GM12878 (cell line): ENCODE measurements at regions not wholly inside any gene's neighbourhood (a gene's known extent, or its start where the extent isn't known, plus 50 kb on each side); places are given as distances from the start of the nearest gene placed in this dataset.

Experiments
- ATAC-seq: fragments of 200-7000 bp; cut with Tn5 transposase; 3 replicates; pipeline ENCODE4 v1.9.1; 2020; ENCODE audit warnings: mild to moderate bottlenecking, moderate library complexity
- BruUV-seq: library from RNA; stranded (reverse); fragments of 400-500 nt; replicated peaks from 2 replicates; lab custom pipeline; 2021; lab: Mats Ljungman, UMichigan
- CTCF ChIA-PET: fragments of 300-600 bp; sonication (Branson Sonifier 250); formaldehyde crosslinking; extraction: SDS; loops from one replicate; lab custom pipeline; 2021; ENCODE audit warnings: inconsistent platforms; lab: Yijun Ruan, JAX
- POLR2A ChIA-PET: fragments of 350-600 bp; formaldehyde crosslinking; extraction: SDS; loops from one replicate; lab custom pipeline; 2021; ENCODE audit warnings: inconsistent platforms; lab: Charles Lee
- RAD21 ChIA-PET: fragments of 300-600 bp; sonication (Branson Sonifier 250); formaldehyde crosslinking; loops from one replicate; lab custom pipeline; 2023; ENCODE audit warnings: antibody characterized with exemption; ENCODE audit not compliant: unreplicated experiment; lab: Charles Lee
- SMC1A ChIA-PET: fragments of 300-600 bp; sonication (Branson Sonifier 250); formaldehyde crosslinking; loops from one replicate; lab custom pipeline; 2023; ENCODE audit not compliant: unreplicated experiment, uncharacterized antibody; lab: Charles Lee
- DNase-seq: peaks from one replicate; pipeline ENCODE4 v3.0.0-alpha.2; 2011; ENCODE audit warnings: low read depth, low spot score
- FAIRE-seq: peaks from 3 replicates; lab custom pipeline; 2011; peaks lifted over from hg19 to GRCh38; lab: Jason Lieb, UNC
- H2AFZ ChIP-seq: 2 replicates; pipeline ENCODE4 v1.6.0; 2011; ENCODE audit warnings: low read depth, low read length, control low read depth; ENCODE audit not compliant: control insufficient read depth
- H3K27ac ChIP-seq: 2 replicates; pipeline ENCODE4 v1.5.1; 2011; ENCODE audit warnings: control low read depth; ENCODE audit not compliant: control insufficient read depth, insufficient read depth
- H3K27me3 ChIP-seq, 2 experiments: replicated peaks in 1 of 2; 2 replicates each; pipeline versions ENCODE4 v1.6.0 to v1.6.1; 2011; ENCODE audit warnings: low read length in 1 of 2; ENCODE audit not compliant: control insufficient read depth in 2 of 2, insufficient read depth in 2 of 2
- H3K36me3 ChIP-seq, 2 experiments: 2 replicates each; pipeline ENCODE4 v1.5.1; 2011; ENCODE audit warnings: low read length in 1 of 2; ENCODE audit not compliant: control insufficient read depth in 2 of 2, insufficient read depth in 2 of 2
- H3K4me1 ChIP-seq: 2 replicates; pipeline ENCODE4 v1.6.1; 2011; ENCODE audit warnings: mild to moderate bottlenecking, low read length, moderate library complexity, mixed read lengths; ENCODE audit not compliant: control insufficient read depth, insufficient read depth
- H3K4me2 ChIP-seq: 2 replicates; pipeline ENCODE4 v1.6.0; 2011; ENCODE audit warnings: control low read depth; ENCODE audit not compliant: control insufficient read depth, insufficient read depth
- H3K4me3 ChIP-seq: fragments of 200-600 bp; sonication (generic); 2 replicates; pipeline ENCODE4 v1.5.1; 2016
- H3K79me2 ChIP-seq: 2 replicates; pipeline ENCODE4 v1.6.0; 2011; ENCODE audit warnings: low read length; ENCODE audit not compliant: control insufficient read depth, insufficient read depth
- H3K9ac ChIP-seq: 2 replicates; pipeline ENCODE4 v1.8.0; 2011; ENCODE audit warnings: low read length, control low read depth, mixed read lengths; ENCODE audit not compliant: control insufficient read depth, insufficient read depth
- H3K9me3 ChIP-seq: replicated peaks from 3 replicates; pipeline ENCODE4 v1.5.1; 2011; ENCODE audit warnings: mild to moderate bottlenecking, low read length; ENCODE audit not compliant: control insufficient read depth, insufficient read depth
- H4K20me1 ChIP-seq: 2 replicates; pipeline ENCODE4 v1.6.0; 2011; ENCODE audit not compliant: control insufficient read depth, insufficient read depth
- CEBPB ChIP-seq, 2 experiments: fragments of 150-350 bp in 1 of 2; IDR thresholded peaks; 2 replicates each; pipeline ENCODE4 v1.6.1; 2012 to 2014; ENCODE audit warnings: low read depth in 2 of 2, low read length in 2 of 2, borderline replicate concordance in 1 of 2, inconsistent platforms in 1 of 2
- E4F1 ChIP-seq: fragments of 450-650 bp; IDR thresholded peaks from 2 replicates; pipeline ENCODE4 v1.6.1; 2018; ENCODE audit warnings: borderline replicate concordance, mild to moderate bottlenecking; ENCODE audit not compliant: partially characterized antibody
- FOXK2 ChIP-seq: fragments of 450-650 bp; IDR thresholded peaks from 2 replicates; pipeline ENCODE4 v1.6.1; 2017; ENCODE audit warnings: mild to moderate bottlenecking, moderate library complexity
- IKZF1 ChIP-seq: fragments of 450-650 bp; conservative IDR thresholded peaks from 2 replicates; pipeline ENCODE4 v1.6.1; 2017; ENCODE audit warnings: antibody characterized with exemption, mild to moderate bottlenecking
- NFXL1 ChIP-seq: fragments of 450-650 bp; IDR thresholded peaks from 2 replicates; pipeline ENCODE4 v1.6.1; 2017; ENCODE audit warnings: antibody characterized with exemption, mild to moderate bottlenecking, borderline replicate concordance
- NFYA ChIP-seq: IDR thresholded peaks from 2 replicates; pipeline ENCODE4 v1.6.1; 2011; ENCODE audit warnings: low read depth, mild to moderate bottlenecking, low read length, improper control_type of control experiment, borderline replicate concordance
- SIN3A ChIP-seq: IDR thresholded peaks from 2 replicates; pipeline ENCODE4 v1.6.1; 2012; ENCODE audit warnings: low read depth, low read length, improper control_type of control experiment
- SREBF2 ChIP-seq: IDR thresholded peaks from 2 replicates; pipeline ENCODE4 v1.6.1; 2012; ENCODE audit warnings: mild to moderate bottlenecking, low read length
- ZNF384 ChIP-seq: IDR thresholded peaks from 2 replicates; pipeline ENCODE4 v1.6.1; 2012; ENCODE audit warnings: low read depth, mild to moderate bottlenecking, low read length, improper control_type of control experiment, borderline replicate concordance
- WGBS: methylation state at CpG from one replicate; pipeline ENCODE4 v1.1.6; 2016; ENCODE audit warnings: low lambda C conversion rate; ENCODE audit not compliant: insufficient replicate concordance, insufficient coverage; ENCODE audit errors: missing lambda C conversion rate; 5-methylcytosine and 5-hydroxymethylcytosine counted together
- in situ Hi-C: fragments of 300-500 bp; cut with MboI; formaldehyde crosslinking; loops from 9 replicates; pipeline ENCODE4 v1.14.3; 2018; ENCODE audit warnings: mixed read lengths
- intact Hi-C: fragments of 100-400 bp; cut with micrococcal nuclease; formaldehyde crosslinking; loops from one replicate; pipeline ENCODE4 v1.14.2; 2022; ENCODE audit not compliant: unreplicated experiment
- TF ChIP-seq, protein P1 (sequence below): fragments of 450-650 bp; formaldehyde crosslinking; IDR thresholded peaks from 2 replicates; pipeline ENCODE4 v1.4.0; 2020; ENCODE audit warnings: mild to moderate bottlenecking, moderate library complexity
- TF ChIP-seq, protein P2 (sequence below): IDR thresholded peaks from 2 replicates; pipeline ENCODE4 v1.6.1; 2011; ENCODE audit warnings: mild to moderate bottlenecking, low read depth, low read length, moderate library complexity; ENCODE audit not compliant: insufficient replicate concordance

DNA sequence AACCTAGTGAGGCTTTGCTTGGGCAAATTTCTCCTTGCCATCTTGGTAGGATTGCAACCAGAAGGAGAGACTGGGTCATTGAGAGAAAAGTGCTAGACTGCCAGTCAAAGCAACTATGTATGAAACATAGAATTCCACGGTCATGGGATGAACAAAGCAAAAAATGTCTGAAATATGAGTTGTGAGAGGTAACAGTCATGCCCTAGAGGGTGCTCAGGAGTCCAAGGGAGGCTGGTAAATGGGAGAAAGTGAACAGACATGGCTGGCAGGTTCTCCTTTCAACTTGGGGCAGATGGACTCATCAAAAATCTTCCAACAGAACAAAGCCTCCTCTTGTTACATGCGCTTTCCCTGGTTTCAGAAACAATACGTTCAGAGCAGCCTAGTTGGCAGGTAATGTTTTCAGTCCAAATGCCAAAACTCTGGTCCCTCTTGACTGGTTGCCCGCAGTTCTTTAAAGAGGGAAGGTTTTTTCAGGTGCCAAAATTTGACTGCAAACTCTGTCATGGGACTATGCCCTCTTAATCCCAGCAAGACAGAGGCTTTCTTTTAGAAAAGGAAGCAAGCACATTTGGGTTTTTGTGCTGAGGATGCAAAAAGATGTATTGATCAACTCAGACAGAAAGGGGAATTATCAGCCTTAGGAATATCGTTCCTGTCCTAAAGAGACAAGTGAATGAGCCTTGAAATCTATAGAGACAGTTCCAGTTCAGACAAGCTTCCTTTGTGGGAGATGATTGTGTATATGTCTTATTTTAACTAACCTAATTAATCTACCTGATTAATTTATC lies 68.5 kb upstream of the SASH1 start (continued):
- no peak for TF ChIP-seq SIN3A

DNA sequence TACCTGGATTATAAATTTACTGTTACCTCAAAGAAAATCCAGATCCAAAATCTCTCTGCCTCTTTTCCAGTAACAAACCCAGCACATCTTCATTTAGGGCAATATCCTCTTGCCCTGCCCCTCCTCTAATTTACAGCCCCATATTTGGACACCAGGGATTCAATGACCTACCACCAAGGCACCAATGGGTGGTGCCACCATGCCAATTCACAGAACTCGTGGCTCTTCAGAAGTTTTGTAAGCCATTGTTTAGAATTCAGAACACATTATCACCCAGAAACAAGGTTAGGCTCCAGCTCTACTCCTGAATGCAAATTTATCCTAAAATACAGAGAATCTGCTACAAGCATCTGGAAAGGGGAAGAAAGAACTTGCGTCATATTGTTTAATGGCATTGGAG lies 67.8 kb upstream of the SASH1 start:
- no peak for ATAC-seq
- Histone ChIP-seq H3K4me3 (no peak overlapping the region), H4K20me1 (no peaks in the 10 kb centered on the region), H3K36me3 (no peaks in the 10 kb centered on the region), H3K9me3 (no peaks in the 10 kb centered on the region), H3K9ac (no peak overlapping the region), H3K79me2 (no peaks in the 10 kb centered on the region), H3K27ac (no peak overlapping the region), H3K27me3 (no peaks in the 10 kb centered on the region), H3K4me2 (no peak overlapping the region), H2AFZ (no peak overlapping the region), H3K4me1 (no peaks in the 10 kb centered on the region)
- in situ Hi-C loops (no loop called here), intact Hi-C loops (no loop called here)
- RAD21 ChIA-PET: no interaction called here
- SMC1A ChIA-PET: no interaction called here
- FAIRE-seq: no peak
- POLR2A ChIA-PET: no interaction called here
- no TSS peak for BruUV-seq
- DNase-seq: no peak
- WGBS: 20% methylated on average over 2 of the region's 2 CpGs
- CTCF ChIA-PET: no interaction called here
- TF ChIP-seq IKZF1 (no peak), SREBF2 (no peak), NFXL1 (no peak), CEBPB (IDR thresholded peaks at IDR 0.05; ENCODE audit: borderline replicate concordance in 1 of 2, low read depth in 2 of 2, low read length in 2 of 2) (no peak), NFYA (no peak), ZNF384 (no peak), E4F1 (no peak), FOXK2 (no peak)
- TF ChIP-seq, protein P1, sequence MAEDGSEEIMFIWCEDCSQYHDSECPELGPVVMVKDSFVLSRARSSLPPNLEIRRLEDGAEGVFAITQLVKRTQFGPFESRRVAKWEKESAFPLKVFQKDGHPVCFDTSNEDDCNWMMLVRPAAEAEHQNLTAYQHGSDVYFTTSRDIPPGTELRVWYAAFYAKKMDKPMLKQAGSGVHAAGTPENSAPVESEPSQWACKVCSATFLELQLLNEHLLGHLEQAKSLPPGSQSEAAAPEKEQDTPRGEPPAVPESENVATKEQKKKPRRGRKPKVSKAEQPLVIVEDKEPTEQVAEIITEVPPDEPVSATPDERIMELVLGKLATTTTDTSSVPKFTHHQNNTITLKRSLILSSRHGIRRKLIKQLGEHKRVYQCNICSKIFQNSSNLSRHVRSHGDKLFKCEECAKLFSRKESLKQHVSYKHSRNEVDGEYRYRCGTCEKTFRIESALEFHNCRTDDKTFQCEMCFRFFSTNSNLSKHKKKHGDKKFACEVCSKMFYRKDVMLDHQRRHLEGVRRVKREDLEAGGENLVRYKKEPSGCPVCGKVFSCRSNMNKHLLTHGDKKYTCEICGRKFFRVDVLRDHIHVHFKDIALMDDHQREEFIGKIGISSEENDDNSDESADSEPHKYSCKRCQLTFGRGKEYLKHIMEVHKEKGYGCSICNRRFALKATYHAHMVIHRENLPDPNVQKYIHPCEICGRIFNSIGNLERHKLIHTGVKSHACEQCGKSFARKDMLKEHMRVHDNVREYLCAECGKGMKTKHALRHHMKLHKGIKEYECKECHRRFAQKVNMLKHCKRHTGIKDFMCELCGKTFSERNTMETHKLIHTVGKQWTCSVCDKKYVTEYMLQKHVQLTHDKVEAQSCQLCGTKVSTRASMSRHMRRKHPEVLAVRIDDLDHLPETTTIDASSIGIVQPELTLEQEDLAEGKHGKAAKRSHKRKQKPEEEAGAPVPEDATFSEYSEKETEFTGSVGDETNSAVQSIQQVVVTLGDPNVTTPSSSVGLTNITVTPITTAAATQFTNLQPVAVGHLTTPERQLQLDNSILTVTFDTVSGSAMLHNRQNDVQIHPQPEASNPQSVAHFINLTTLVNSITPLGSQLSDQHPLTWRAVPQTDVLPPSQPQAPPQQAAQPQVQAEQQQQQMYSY (CRISPR knock-in tag): no peak
- TF ChIP-seq, protein P2, sequence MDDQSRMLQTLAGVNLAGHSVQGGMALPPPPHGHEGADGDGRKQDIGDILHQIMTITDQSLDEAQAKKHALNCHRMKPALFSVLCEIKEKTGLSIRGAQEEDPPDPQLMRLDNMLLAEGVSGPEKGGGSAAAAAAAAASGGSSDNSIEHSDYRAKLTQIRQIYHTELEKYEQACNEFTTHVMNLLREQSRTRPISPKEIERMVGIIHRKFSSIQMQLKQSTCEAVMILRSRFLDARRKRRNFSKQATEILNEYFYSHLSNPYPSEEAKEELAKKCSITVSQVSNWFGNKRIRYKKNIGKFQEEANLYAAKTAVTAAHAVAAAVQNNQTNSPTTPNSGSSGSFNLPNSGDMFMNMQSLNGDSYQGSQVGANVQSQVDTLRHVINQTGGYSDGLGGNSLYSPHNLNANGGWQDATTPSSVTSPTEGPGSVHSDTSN: no peak
